HG03439 (cell line): ENCODE measurements at regions not wholly inside any gene's neighbourhood (a gene's known extent, or its start where the extent isn't known, plus 50 kb on each side); places are given as distances from the start of the nearest gene placed in this dataset.

Experiments used
- ATAC-seq: cut with Tn5 transposase; IDR thresholded peaks from one replicate; pipeline ENCODE4 v1.9.1; 2021; ENCODE audit warnings: mild to moderate bottlenecking, moderate library complexity; ENCODE audit not compliant: unreplicated experiment

GRCh38 chr12:127254420-127254955, 1012.5 kb upstream of the TMEM132C start:
- ATAC-seq: no peak

- ATAC-seq: no peak
Measured at GRCh38 chr12:127257366-127257935, 1009.5 kb upstream of the TMEM132C start.

GRCh38 chr12:127260531-127260930, 1006.4 kb upstream of the TMEM132C start:
- ATAC-seq: no peak

GRCh38 chr12:127260999-127261398, 1006.0 kb upstream of the TMEM132C start:
- ATAC-seq: no peak

- no peak for ATAC-seq
Measured at GRCh38 chr12:127262615-127263014, 1004.4 kb upstream of the TMEM132C start.

- ATAC-seq: no peak
Measured at GRCh38 chr12:127263621-127264020, 1003.3 kb upstream of the TMEM132C start.

- ATAC-seq: no peak
Measured at GRCh38 chr12:127267128-127267527, 999.8 kb upstream of the TMEM132C start.

- no peak for ATAC-seq
Measured at GRCh38 chr12:127268213-127268612, 998.8 kb upstream of the TMEM132C start.

- no peak for ATAC-seq
Measured at GRCh38 chr12:127268706-127269425, 998.1 kb upstream of the TMEM132C start.

- no peak for ATAC-seq
Measured at GRCh38 chr12:127270193-127270592, 996.8 kb upstream of the TMEM132C start.

GRCh38 chr12:127271776-127272175, 995.2 kb upstream of the TMEM132C start:
- no peak for ATAC-seq

- ATAC-seq: no peak
Measured at GRCh38 chr12:127272864-127273263, 994.1 kb upstream of the TMEM132C start.

GRCh38 chr12:127273626-127274025, 993.3 kb upstream of the TMEM132C start:
- ATAC-seq: no peak

- no peak for ATAC-seq
Measured at GRCh38 chr12:127275416-127275815, 991.6 kb upstream of the TMEM132C start.

- no peak for ATAC-seq
Measured at GRCh38 chr12:127277882-127278281, 989.1 kb upstream of the TMEM132C start.

GRCh38 chr12:127278351-127278750, 988.6 kb upstream of the TMEM132C start:
- no peak for ATAC-seq

- ATAC-seq: no peak
Measured at GRCh38 chr12:127280393-127281275, 986.3 kb upstream of the TMEM132C start.

GRCh38 chr12:127282786-127283565, 984.0 kb upstream of the TMEM132C start:
- no peak for ATAC-seq

GRCh38 chr12:127284021-127284420, 982.9 kb upstream of the TMEM132C start:
- ATAC-seq: no peak

- ATAC-seq: no peak
Measured at GRCh38 chr12:127284870-127285431, 982.0 kb upstream of the TMEM132C start.
